Stimulated activated CD8-positive, alpha-beta memory T cell treated with anti-CD3 and anti-CD28 coated beads, Interleukin-2, amount 100 ng/mL, for 48 hours (primary cell): ENCODE measurements at regions not wholly inside any gene's neighbourhood (a gene's known extent, or its start where the extent isn't known, plus 50 kb on each side); places are given as distances from the start of the nearest gene placed in this dataset.

ENCODE experiments used
- DNase-seq, 2 donors: peaks; one replicate each; pipeline ENCODE4 v3.0.0-alpha.2; 2020; ENCODE audit warnings: low read depth in 2 of 2

DNA sequence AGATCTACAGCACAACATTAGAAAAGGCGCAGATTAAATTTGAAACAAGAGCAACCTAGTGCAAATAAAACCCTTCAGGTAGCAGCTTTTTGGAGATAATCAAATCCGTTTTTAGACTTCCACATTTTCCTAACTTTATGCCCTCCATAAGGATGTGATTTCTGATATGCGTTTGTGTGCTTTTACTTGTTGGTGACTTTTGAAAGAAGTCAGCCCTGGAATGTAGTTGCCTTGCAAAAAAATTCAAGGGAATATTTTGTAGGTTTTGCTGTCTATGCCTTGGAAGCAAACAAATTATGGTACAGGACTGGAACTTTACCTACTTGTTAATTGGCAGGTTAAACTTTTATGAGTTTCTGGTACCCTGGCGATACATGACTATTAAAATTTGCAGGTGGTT is 86.7 kb upstream of the HDAC9 start:
- no peak for DNase-seq

DNA sequence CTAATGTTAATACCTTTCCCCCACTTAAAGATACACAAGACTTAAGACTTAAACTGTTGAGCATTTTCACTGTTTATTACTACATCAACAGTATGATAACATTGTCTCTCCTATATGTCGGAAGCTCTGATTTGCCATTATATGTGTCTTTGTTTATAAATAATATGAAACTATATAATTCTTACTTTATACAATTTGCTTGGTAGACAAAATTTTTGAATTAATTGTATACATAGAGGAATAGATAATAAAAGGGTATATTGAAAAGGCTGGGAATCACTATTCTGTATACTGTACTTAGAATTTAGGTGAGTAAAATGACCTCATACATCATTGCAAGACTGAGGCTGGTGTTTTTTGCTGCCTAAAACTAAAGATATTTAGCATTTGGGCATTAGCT is 82.1 kb upstream of the HDAC9 start:
- no peak for DNase-seq

- no peak for DNase-seq
Observed at GRCh38 chr7:18414885-18415284, 80.7 kb upstream of the HDAC9 start.

- DNase-seq, result no peak
Observed at GRCh38 chr7:18416988-18417387, 78.6 kb upstream of the HDAC9 start.

DNA sequence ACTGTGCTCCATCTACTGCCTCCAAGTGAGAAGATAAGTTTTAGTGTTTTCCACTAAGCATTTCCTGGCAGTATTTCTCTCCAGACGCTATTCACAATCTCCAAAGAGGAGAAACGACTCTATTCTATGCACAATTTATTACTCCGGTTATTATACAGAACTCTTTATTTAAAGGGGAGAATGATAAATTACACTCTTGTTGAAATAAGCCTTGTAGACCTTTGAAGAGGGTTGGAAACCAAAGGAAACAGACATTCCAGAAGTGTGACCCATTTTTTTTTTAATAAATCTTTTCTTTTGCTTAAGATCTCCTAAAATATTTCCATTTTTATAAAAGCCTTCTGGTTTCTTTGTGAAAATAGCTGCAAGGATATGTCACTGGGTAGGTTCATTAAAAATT is 76.1 kb upstream of the HDAC9 start:
- no peak for DNase-seq

GRCh38 chr7:18420108-18420507 is 75.4 kb upstream of the HDAC9 start:
- no peak for DNase-seq

DNA sequence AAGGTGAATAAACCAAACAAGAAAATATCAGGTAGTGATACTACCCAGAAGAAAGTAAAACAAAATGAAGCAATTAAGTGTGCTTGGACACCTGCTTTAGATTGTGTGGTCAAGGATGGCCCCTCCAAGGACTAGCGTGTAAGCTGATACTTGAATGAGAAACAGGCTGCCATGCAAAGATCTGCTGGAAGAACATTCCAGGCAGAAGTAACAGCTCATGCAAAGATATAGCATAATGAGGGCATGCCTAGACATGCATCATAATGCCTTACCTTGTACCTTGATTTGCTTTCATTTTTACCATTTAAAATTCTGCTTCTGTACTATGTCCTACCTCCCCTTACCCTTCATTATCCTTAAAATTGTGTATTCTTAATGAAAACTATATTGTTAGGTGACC is 74.8 kb upstream of the HDAC9 start:
- DNase-seq, result no peak

- DNase-seq, result no peak
Observed at GRCh38 chr7:18421297-18422002, 74.1 kb upstream of the HDAC9 start.

- no peak for DNase-seq
Observed at GRCh38 chr7:18425227-18425626, 70.3 kb upstream of the HDAC9 start.

DNA sequence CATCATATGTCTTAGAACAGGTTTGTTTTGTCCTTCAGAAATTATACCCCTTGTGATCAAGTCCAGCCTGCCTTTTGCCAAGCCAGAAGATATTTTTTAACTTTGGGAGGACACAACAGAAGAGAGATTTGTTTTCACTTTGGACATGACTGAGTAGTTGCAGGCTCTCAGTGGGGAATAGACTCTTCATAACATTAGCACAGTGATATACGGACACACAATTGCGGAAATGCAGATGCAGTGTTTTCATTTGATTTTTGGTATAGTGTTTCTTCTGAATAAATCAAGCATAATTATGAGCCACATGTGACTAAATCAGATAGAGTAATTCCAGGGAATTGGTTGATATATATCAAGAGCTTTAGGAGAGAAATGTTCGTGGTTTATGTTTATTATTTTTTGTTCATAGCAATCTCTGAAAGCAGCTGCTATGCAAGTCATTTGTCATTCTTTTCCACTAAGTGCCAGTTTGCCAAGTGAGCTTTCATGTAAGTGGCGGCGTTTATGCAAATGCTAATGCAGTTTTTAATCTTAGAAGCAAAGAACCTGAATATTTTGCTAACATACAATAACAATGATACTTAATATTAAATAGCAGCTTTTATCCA is 69.6 kb upstream of the HDAC9 start:
- no peak for DNase-seq

DNA sequence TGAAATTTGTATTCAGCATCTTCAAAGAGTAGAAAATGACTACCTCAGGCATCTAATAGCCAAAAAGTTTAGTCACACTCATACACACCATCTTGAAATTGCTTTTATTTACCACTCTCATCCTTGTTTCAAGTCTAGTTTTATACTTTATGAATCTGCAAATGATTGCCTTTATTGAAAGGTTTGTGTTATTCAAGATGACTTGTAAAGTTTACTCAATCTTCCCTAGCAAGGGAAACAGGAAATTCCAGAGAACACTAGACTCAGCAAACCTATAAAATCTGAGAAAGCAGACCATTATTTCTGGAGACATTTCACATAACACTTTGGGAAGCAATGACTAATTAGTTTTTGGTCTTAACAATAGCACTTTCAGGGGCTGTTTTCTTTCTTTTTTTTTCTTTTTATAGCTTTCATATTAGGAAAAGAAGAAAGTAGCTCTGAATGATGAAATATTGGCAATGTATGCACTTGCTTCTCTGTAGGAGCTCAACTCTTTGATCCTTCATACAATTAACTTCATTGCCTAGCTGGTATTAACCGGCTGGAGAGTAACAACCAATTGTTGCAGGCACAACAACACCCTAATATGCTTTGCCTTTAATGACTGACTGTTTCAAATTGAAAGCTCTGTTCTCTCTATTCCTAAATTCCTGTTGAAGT is 68.9 kb upstream of the HDAC9 start:
- DNase-seq, result no peak

DNA sequence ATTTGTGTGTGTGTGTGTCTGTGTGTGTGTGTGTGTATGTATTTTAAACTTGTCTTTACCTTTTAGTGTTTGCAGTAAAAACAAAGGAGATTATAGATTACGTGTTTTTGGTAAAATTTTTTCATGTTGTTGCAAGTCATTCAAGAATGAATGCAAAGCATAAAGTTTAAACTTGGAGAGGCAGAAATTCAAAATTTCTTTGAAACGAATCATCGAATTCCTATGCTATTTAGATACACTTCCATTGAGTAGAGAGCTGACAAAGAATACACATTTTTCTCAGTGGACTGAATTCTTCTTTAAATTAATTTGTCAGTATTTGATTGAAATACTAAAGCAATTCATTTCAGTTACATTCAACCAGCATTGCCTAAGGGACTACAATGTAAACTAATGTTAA is 66.0 kb upstream of the HDAC9 start:
- DNase-seq, result no peak

- no peak for DNase-seq
Observed at GRCh38 chr7:18430810-18431209, 64.7 kb upstream of the HDAC9 start.

DNA sequence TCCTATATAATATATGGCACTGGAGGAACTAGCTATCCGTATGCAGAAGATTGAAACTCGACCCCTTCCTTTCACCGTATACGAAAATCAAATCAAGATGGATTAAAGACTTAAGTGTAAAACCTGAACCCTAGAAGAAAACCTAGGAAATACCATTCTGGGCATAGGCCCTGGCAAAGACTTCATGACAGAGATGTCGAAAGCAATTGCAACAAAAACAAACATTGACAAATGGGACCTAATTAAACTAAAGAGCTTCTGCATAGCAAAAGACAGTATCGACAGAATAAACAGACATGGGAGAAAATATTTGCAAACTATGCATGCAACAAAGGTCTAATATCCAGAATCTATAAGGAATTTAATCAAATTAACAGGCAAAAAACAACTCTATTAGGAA is 61.4 kb upstream of the HDAC9 start:
- no peak for DNase-seq

GRCh38 chr7:18437101-18437500 is 58.4 kb upstream of the HDAC9 start:
- DNase-seq, result no peak

DNA sequence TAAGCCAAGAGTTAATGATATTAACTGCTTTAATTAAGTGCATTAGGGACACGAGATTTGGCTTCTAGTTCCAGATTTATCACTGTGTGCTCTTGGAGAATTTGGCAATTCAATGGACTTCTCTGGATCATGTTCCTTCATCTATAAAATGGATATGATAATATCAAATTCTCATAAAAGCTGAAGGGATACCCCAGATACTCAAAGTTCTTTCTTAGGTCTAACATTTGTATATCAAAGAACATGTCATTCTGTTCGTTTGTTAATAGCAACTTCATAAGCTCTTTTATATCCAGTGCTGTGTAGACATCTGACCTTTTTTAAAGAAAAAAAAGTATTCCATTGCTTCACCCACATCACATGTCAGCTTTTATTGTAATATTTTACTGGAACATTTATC is 54.6 kb upstream of the HDAC9 start:
- no peak for DNase-seq

DNA sequence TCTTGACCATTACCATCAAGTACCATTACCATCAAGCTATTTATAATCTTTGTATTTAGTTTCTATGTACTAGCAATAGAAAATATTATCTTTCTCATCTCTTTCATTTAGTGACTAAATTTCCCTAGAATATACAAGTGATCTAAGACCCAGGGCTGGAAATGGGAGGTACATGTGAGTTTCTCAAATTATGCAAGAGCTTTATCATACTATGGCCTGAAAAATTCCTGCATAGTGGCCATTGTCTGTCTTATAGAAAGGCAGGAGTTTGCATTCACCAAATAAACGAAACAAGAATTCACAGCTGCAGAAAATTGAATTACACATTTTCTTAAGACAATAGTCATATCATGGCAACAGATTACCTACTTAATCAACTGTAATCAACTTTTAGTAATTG is 50.7 kb upstream of the HDAC9 start:
- DNase-seq, result no peak

DNA sequence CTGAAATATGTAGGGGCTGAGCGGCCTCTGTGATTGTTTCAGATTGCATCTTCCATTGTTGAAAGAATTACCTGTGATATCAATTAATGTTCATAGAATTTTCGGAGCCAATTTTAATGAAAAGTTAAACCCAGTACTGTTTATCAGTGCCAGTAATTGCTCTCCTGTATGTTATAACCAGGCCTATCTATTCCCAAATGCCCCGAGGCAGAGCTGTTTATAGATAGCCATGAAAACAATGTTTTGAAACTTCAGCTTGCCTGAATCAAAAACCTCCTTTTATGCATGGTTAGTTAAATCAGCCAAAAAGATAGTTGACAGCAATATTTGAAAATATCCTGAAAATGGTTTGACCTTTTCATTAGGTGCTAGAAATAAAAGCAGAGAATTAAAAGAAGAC is 50.1 kb upstream of the HDAC9 start:
- DNase-seq, result no peak
